ENCODE measurements at regions not wholly inside any gene's neighbourhood (a gene's known extent, or its start where the extent isn't known, plus 50 kb on each side); places are given as distances from the start of the nearest gene placed in this dataset.
"Not testable (repeated sequence)": the region's sequence is repeated elsewhere in the genome, so short reads cannot be mapped to it uniquely, and the experiment has no call there.

DNA sequence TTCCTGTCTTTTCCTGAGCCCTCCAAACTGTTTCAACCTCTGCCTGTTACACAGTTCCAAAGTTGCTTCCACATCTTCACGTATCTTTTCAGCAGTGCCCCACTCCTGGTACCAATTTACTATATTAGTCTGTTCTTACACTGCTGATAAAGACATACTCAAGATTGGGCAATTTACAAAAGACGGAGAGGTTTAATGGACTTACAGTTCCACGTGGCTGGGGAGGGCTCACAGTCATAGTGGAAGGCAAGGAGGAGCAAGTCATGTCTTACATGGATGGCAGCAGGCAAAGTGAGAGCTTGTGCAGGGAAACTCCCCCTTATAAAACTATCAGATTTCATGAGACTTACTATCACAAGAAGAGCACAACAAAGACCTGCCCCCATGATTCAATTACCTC, 57.3 kb upstream of the NAMPT start:
- not testable (repeated sequence) for ATAC-seq (replicated peaks); H3K4me3 Mint-ChIP-seq; DNase-seq; H3K27ac Mint-ChIP-seq; H3K36me3 Mint-ChIP-seq (ENCODE audit: insufficient read depth)
- H3K27me3 Mint-ChIP-seq, result peaks cover 0 to 14% of the 10 kb centered on the region in 2 donors
- H3K9me3 Mint-ChIP-seq, result peaks cover 6 to 10% of the 10 kb centered on the region in 2 donors
- H3K4me1 Mint-ChIP-seq (ENCODE audit: low read depth in 2 of 2), result peaks cover 13 to 17% of the 10 kb centered on the region in 2 donors

DNA sequence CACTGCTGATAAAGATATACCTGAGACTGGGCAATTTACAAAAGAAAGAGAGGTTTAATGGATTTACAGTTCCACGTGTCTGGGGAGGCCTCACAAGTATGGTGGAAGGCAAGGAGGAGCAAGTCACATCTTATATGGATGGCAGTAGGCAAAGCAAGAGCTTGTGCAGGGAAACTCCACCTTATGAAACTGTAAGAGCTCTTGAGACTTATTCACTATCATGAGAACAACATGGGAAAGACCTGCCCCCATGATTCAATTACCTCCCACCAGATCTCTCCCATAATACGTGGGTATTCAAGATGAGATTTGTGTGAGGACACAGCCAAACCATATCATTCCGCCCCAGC, 55.4 kb upstream of the NAMPT start:
- Mint-ChIP-seq H3K27me3 (peaks cover 0 to 24% of the 10 kb centered on the region in 2 donors), H3K9me3 (peaks cover 6 to 10% of the 10 kb centered on the region in 2 donors)
- not testable (repeated sequence) for H3K4me1 Mint-ChIP-seq (ENCODE audit: low read depth in 2 of 2); ATAC-seq (replicated peaks); H3K36me3 Mint-ChIP-seq (ENCODE audit: insufficient read depth); H3K27ac Mint-ChIP-seq; H3K4me3 Mint-ChIP-seq; DNase-seq

DNA sequence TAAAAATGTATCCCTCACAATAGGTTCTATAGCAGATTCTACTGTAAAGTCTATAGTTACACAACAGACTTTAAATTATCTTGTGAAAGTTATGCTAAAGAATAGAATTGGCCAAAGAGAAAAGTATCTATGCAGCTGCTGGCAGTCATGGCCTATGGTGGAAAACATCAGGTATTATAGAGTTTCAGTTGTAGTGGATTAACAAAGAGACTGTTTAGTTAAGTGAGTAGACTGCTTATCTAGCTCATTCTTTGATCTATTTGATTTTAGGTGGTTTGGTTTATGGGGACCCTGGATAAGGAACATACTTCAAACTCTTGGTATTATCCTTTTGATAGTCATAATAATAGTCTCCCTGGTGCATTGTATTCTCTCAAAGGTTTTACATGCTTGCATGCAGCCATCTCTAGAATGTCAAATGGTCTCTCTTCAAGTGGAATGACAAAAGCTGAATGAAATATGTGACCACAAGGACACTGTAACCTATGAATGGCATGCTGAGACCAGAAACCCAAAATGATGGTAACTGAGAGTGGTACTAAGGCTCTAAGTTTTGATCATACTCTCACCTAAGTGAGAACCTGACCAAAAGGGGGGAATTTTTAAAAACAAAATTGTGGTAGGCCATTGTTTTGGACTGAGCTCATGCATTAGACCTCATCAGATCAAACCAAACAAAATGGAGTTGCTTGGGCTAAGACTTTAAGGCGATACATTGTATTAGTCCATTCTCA, 54.9 kb upstream of the NAMPT start:
- no peak for DNase-seq
- Mint-ChIP-seq H3K27ac (no peak overlapping the region), H3K9me3 (peaks cover 6 to 10% of the 10 kb centered on the region in 2 donors), H3K27me3 (peaks cover 0 to 27% of the 10 kb centered on the region in 2 donors), H3K4me1 (ENCODE audit: low read depth in 2 of 2) (no peaks in the 10 kb centered on the region), H3K36me3 (ENCODE audit: insufficient read depth) (no peaks in the 10 kb centered on the region), H3K4me3 (no peak overlapping the region)
- ATAC-seq (replicated peaks), result no peak

DNA sequence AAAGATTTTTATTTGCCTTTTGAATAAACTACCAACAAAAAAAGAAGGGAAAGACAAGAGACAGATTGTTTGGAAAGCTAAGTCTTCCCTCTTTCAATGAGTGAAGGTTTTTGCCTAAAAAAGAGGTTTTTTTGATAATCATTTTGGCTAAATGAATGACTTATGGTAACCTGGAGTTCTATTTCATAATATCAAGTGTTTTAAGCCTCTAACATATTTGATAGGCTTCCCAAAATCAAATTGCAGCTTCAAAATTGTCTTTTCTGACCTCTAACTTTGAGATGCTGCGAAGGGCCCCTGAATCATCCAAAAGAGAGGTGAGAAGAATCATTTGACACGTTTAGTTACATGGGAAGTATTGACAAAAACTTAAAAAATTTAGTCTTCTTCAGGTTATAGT, 53.0 kb upstream of the NAMPT start:
- peaks cover 6 to 10% of the 10 kb centered on the region in 2 donors for H3K9me3 Mint-ChIP-seq
- H3K4me1 Mint-ChIP-seq (ENCODE audit: low read depth in 2 of 2), result no peaks in the 10 kb centered on the region
- DNase-seq (no peak), ATAC-seq (replicated peaks) (no peak)
- H3K4me3 Mint-ChIP-seq, result no peak overlapping the region
- H3K36me3 Mint-ChIP-seq (ENCODE audit: insufficient read depth), result no peaks in the 10 kb centered on the region
- H3K27ac Mint-ChIP-seq, result no peak overlapping the region
- peaks cover 4 to 32% of the 10 kb centered on the region in 2 donors for H3K27me3 Mint-ChIP-seq

DNA sequence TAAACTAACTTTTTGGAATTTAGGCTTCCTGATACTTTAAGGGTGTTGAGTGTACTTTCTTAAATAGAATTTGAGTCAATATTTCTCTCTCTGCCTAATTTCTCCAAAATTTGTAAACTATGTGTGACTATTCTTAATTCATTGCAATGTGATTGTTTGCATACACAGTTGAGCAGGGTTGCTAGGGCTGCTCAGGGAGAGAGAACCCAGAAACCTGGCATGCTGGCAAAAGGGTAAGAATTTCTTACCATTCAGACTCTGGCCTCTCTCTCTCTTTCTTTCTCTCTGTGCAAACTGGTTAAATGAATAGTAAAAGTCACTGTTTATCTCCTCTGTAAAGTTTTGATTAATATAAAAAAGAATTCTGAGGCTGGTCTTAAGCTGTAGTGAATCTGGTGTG, 51.0 kb upstream of the NAMPT start:
- Mint-ChIP-seq H3K9me3 (no peaks in the 10 kb centered on the region), H3K27ac (no peak overlapping the region), H3K36me3 (ENCODE audit: insufficient read depth) (no peaks in the 10 kb centered on the region), H3K4me3 (no peak overlapping the region), H3K4me1 (ENCODE audit: low read depth in 2 of 2) (no peaks in the 10 kb centered on the region), H3K27me3 (peaks cover 12 to 24% of the 10 kb centered on the region in 2 donors)
- no peak for ATAC-seq (replicated peaks)
- DNase-seq, result no peak

Data from effector memory CD8-positive, alpha-beta T cell (primary cell).